Neural cell (in vitro differentiated cells): ENCODE measurements at regions not wholly inside any gene's neighbourhood (a gene's known extent, or its start where the extent isn't known, plus 50 kb on each side); places are given as distances from the start of the nearest gene placed in this dataset.

Experiments
- CTCF ChIP-seq: fragments of 450-650 bp; IDR thresholded peaks from 2 replicates; pipeline ENCODE4 v1.5.1; 2014; ENCODE audit warnings: antibody characterized with exemption, mild to moderate bottlenecking, moderate library complexity; ENCODE audit not compliant: poor library complexity, severe bottlenecking
- POLR2AphosphoS5 ChIP-seq: IDR thresholded peaks from 2 replicates; pipeline ENCODE4 v1.6.1; 2012

GRCh38 chr5:7105358-7105757 lies 290.6 kb upstream of the ADCY2 start:
- TF ChIP-seq CTCF (no peak), POLR2AphosphoS5 (peak; percentile 68)
